GM23248 (cell line): ENCODE measurements at regions not wholly inside any gene's neighbourhood (a gene's known extent, or its start where the extent isn't known, plus 50 kb on each side); places are given as distances from the start of the nearest gene placed in this dataset.

Experiments
- DNase-seq: peaks from one replicate; pipeline ENCODE4 v3.0.0-alpha.2; 2015
- H2AFZ ChIP-seq: fragments of 200-600 bp; sonication (generic); 2 replicates; pipeline ENCODE4 v1.6.1; 2016; ENCODE audit warnings: antibody characterized with exemption
- H3F3A ChIP-seq: fragments of 200-600 bp; sonication (generic); 2 replicates; pipeline ENCODE4 v1.6.1; 2016; ENCODE audit warnings: mild to moderate bottlenecking, antibody characterized with exemption, mixed run types; ENCODE audit not compliant: insufficient read depth
- H3K27ac ChIP-seq: fragments of 200-600 bp; sonication (generic); 2 replicates; pipeline ENCODE4 v1.5.1; 2016; ENCODE audit warnings: mild to moderate bottlenecking
- H3K27me3 ChIP-seq: fragments of 200-600 bp; sonication (generic); replicated peaks from 2 replicates; pipeline ENCODE4 v1.6.1; 2016; ENCODE audit warnings: mild to moderate bottlenecking; ENCODE audit not compliant: insufficient read depth
- H3K36me3 ChIP-seq: fragments of 200-600 bp; sonication (generic); 2 replicates; pipeline ENCODE4 v1.6.1; 2016; ENCODE audit warnings: low read depth, mild to moderate bottlenecking
- H3K4me1 ChIP-seq: fragments of 200-600 bp; sonication (generic); 2 replicates; pipeline ENCODE4 v1.6.1; 2016; ENCODE audit warnings: mild to moderate bottlenecking; ENCODE audit not compliant: insufficient read depth
- H3K4me2 ChIP-seq: fragments of 200-600 bp; sonication (generic); one replicate; pipeline ENCODE4 v1.6.1; 2016; ENCODE audit warnings: mild to moderate bottlenecking; ENCODE audit not compliant: unreplicated experiment
- H3K4me3 ChIP-seq: fragments of 200-600 bp; sonication (generic); 2 replicates; pipeline ENCODE4 v1.5.1; 2016; ENCODE audit warnings: mild to moderate bottlenecking
- H3K79me2 ChIP-seq: fragments of 200-600 bp; sonication (generic); 2 replicates; pipeline ENCODE4 v1.6.1; 2016; ENCODE audit warnings: mild to moderate bottlenecking; ENCODE audit not compliant: insufficient read depth
- H3K9ac ChIP-seq: fragments of 200-600 bp; sonication (generic); 2 replicates; pipeline ENCODE4 v1.6.1; 2016; ENCODE audit warnings: mild to moderate bottlenecking
- H3K9me2 ChIP-seq: fragments of 200-600 bp; sonication (generic); 2 replicates; pipeline ENCODE4 v1.6.1; 2016; ENCODE audit warnings: mixed run types, mild to moderate bottlenecking, moderate library complexity; ENCODE audit not compliant: insufficient read depth
- H3K9me3 ChIP-seq: fragments of 200-600 bp; sonication (generic); one replicate; pipeline ENCODE4 v1.6.1; 2017; ENCODE audit warnings: low read depth
- H4K20me1 ChIP-seq: fragments of 200-600 bp; sonication (generic); 2 replicates; pipeline ENCODE4 v1.6.0; 2016; ENCODE audit not compliant: insufficient read depth
- EZH2 ChIP-seq: fragments of 200-600 bp; sonication (generic); IDR thresholded peaks from 2 replicates; pipeline ENCODE4 v1.6.1; 2018; ENCODE audit warnings: antibody characterized with exemption, mild to moderate bottlenecking; ENCODE audit not compliant: insufficient read depth, poor library complexity, severe bottlenecking
- EZH2phosphoT487 ChIP-seq: fragments of 200-600 bp; sonication (generic); IDR thresholded peaks from 2 replicates; pipeline ENCODE4 v1.6.1; 2018; ENCODE audit warnings: antibody characterized with exemption, moderate library complexity, mild to moderate bottlenecking, low read depth; ENCODE audit not compliant: insufficient read depth
- WGBS, 2 experiments: methylation state at CpG; one replicate each; pipeline ENCODE4 v1.1.6; 2015 to 2017; ENCODE audit warnings: low lambda C conversion rate in 2 of 2, low coverage in 1 of 2; ENCODE audit errors: missing lambda C conversion rate in 2 of 2; 5-methylcytosine and 5-hydroxymethylcytosine counted together
- in situ Hi-C: fragments of 300-500 bp; cut with MboI; formaldehyde crosslinking; loops from 2 replicates; pipeline ENCODE4 v1.15.0; 2020

- Histone ChIP-seq H3K4me3 (no peak overlapping the region), H3K9me3 (no peaks in the 10 kb centered on the region), H3K79me2 (no peaks in the 10 kb centered on the region), H3K4me2 (no peak overlapping the region), H3K9ac (no peak overlapping the region), H3K4me1 (0 out of 2 replicates have a peak, but pooled peaks cover 3% of the 10 kb centered on the region), H3K36me3 (no peaks in the 10 kb centered on the region), H3K9me2 (no peaks in the 10 kb centered on the region), H3K27ac (no peak overlapping the region), H4K20me1 (no peaks in the 10 kb centered on the region), H3F3A (no peaks in the 10 kb centered on the region), H3K27me3 (no peaks in the 10 kb centered on the region), H2AFZ (no peak overlapping the region)
- in situ Hi-C loops = loop anchor here (10.0 to 25.0 kb wide), 2 partner anchors 424 to 756 kb away; partner anchors contain the start of gene BTG1
- no peak for DNase-seq
- 72 to 79% methylated on average over 2 of the region's 2 CpGs for WGBS, 2 experiments
- no peak for TF ChIP-seq EZH2
- no peak for TF ChIP-seq EZH2phosphoT487
Measured at GRCh38 chr12:92568691-92569090, 134.1 kb upstream of the PLEKHG7 start.

GRCh38 chr12:92566448-92567019, 136.3 kb upstream of the PLEKHG7 start:
- Histone ChIP-seq H4K20me1 (no peaks in the 10 kb centered on the region), H3K27ac (no peak overlapping the region), H3K27me3 (no peaks in the 10 kb centered on the region), H2AFZ (no peak overlapping the region), H3K9me3 (no peaks in the 10 kb centered on the region), H3F3A (no peaks in the 10 kb centered on the region), H3K9me2 (no peaks in the 10 kb centered on the region), H3K4me1 (peaks cover 11% of the 10 kb centered on the region), H3K4me2 (no peak overlapping the region), H3K9ac (no peak overlapping the region), H3K79me2 (no peaks in the 10 kb centered on the region), H3K36me3 (no peaks in the 10 kb centered on the region), H3K4me3 (no peak overlapping the region)
- in situ Hi-C loops = loop anchor here (10.0 to 25.0 kb wide), 2 partner anchors 422 to 754 kb away; partner anchors contain the start of gene BTG1
- TF ChIP-seq EZH2 (no peak), EZH2phosphoT487 (no peak)
- DNase-seq = no peak

- no peaks in the 10 kb centered on the region for H3K9me3 ChIP-seq
- H3K4me1 ChIP-seq = peaks cover 17% of the 10 kb centered on the region
- H3K36me3 ChIP-seq = no peaks in the 10 kb centered on the region
- H3K27ac ChIP-seq = no peak overlapping the region
- H2AFZ ChIP-seq = no peak overlapping the region
- H3K79me2 ChIP-seq = no peaks in the 10 kb centered on the region
- no peaks in the 10 kb centered on the region for H3K9me2 ChIP-seq
- 48 to 69% methylated on average over 1 of the region's 1 CpG for WGBS, 2 experiments
- no peak for TF ChIP-seq EZH2phosphoT487
- no peak for TF ChIP-seq EZH2
- H3K4me2 ChIP-seq = no peak overlapping the region
- H3K4me3 ChIP-seq = no peak overlapping the region
- no peak overlapping the region for H3K9ac ChIP-seq
- H3F3A ChIP-seq = no peaks in the 10 kb centered on the region; the same call in 1 of the 2 replicates
- no peaks in the 10 kb centered on the region for H3K27me3 ChIP-seq
- no peak for DNase-seq
- H4K20me1 ChIP-seq = no peaks in the 10 kb centered on the region
- in situ Hi-C loops = loop anchor here (10.0 to 25.0 kb wide), 2 partner anchors 419 to 752 kb away; partner anchors contain the start of gene BTG1
Measured at GRCh38 chr12:92563819-92564218, 139.0 kb upstream of the PLEKHG7 start.

GRCh38 chr12:92562063-92562734, 140.6 kb upstream of the PLEKHG7 start:
- DNase-seq = no peak
- no peaks in the 10 kb centered on the region for H3K27me3 ChIP-seq
- no peak overlapping the region for H3K4me2 ChIP-seq
- H3F3A ChIP-seq = no peaks in the 10 kb centered on the region; the same call in 1 of the 2 replicates
- no peak overlapping the region for H3K9ac ChIP-seq
- no peaks in the 10 kb centered on the region for H3K9me3 ChIP-seq
- in situ Hi-C loops = loop anchor here (10.0 to 25.0 kb wide), 2 partner anchors 417 to 750 kb away; partner anchors contain the start of gene BTG1
- H3K27ac ChIP-seq = no peak overlapping the region
- peaks cover 26% of the 10 kb centered on the region for H3K4me1 ChIP-seq
- TF ChIP-seq EZH2 (no peak), EZH2phosphoT487 (no peak)
- no peaks in the 10 kb centered on the region for H3K36me3 ChIP-seq
- H3K79me2 ChIP-seq = no peaks in the 10 kb centered on the region
- no peaks in the 10 kb centered on the region for H3K9me2 ChIP-seq
- no peak overlapping the region for H2AFZ ChIP-seq
- WGBS, 2 experiments = 79 to 80% methylated on average over 3 of the region's 3 CpGs
- H4K20me1 ChIP-seq = no peaks in the 10 kb centered on the region
- H3K4me3 ChIP-seq = no peak overlapping the region
